ENCODE measurements at regions not wholly inside any gene's neighbourhood (a gene's known extent, or its start where the extent isn't known, plus 50 kb on each side); places are given as distances from the start of the nearest gene placed in this dataset.

DNA sequence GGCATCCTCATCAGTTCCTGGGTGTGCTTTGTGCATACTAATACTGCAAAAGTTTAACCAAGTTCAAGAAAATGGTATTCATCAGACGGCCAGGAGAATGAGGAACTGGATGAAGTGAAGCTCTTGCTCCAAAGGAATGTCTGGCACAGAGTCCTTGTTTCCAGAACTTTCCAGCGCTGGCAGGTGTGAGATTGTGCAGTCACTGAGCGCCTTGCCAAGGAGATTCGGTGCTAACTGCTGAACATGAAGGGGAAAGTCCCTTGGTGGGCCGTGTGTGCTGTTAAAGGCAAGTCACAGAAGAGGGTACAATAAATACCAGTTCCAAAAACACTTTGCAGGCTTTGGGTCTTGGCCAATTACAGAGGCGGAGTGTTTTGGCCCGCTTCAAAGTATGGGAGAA is 262.3 kb upstream of the SOX4 start:
- TF ChIP-seq, protein P1, sequence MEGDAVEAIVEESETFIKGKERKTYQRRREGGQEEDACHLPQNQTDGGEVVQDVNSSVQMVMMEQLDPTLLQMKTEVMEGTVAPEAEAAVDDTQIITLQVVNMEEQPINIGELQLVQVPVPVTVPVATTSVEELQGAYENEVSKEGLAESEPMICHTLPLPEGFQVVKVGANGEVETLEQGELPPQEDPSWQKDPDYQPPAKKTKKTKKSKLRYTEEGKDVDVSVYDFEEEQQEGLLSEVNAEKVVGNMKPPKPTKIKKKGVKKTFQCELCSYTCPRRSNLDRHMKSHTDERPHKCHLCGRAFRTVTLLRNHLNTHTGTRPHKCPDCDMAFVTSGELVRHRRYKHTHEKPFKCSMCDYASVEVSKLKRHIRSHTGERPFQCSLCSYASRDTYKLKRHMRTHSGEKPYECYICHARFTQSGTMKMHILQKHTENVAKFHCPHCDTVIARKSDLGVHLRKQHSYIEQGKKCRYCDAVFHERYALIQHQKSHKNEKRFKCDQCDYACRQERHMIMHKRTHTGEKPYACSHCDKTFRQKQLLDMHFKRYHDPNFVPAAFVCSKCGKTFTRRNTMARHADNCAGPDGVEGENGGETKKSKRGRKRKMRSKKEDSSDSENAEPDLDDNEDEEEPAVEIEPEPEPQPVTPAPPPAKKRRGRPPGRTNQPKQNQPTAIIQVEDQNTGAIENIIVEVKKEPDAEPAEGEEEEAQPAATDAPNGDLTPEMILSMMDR (IDR thresholded peaks at IDR 0.05) = no peak
- TF ChIP-seq POLR2A (IDR thresholded peaks at IDR 0.05) = no peak

All from Peyer's patch (tissue), 4 donors.